ENCODE measurements at regions not wholly inside any gene's neighbourhood (a gene's known extent, or its start where the extent isn't known, plus 50 kb on each side); places are given as distances from the start of the nearest gene placed in this dataset.

DNA sequence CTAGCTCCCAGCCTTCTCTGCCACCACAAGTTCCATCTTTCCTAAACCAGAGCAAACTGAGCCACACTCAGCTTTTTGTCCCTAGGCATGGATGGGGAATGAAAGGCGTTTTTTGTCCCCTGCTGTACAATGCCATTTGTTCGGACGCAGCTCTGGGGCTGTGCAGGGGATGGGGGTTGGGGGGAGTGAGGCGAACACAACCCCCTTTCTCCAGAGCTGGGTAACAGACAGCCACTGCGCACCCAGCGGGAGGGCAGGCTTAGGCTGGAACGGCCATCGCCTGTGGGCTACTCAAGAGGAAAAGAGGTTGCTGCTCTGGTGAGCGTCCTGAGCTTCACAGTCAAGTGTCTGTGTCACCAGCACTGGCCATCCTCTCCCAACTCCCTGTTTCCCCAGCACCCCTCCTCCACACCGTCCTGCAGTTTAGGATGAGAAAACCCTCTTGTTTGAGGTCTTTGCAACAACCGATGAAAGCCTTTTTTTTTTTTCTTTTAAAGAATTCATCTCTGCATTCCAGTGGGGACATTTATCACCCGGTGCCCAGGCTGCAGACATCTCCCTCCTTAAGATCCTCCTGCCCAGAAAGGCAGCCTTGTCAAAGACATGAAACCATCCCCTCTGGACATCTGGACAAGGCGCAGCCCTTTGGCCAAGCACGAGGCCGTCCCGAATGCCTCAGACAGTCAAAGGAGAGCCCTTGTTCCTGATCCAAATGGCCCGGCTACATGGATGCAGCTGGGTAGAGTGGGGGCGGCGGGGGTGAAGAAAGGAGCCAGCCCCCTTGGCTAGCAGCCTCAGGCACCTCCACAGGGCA is 419.6 kb downstream of the BCOR start:
- TF ChIP-seq, protein P1, sequence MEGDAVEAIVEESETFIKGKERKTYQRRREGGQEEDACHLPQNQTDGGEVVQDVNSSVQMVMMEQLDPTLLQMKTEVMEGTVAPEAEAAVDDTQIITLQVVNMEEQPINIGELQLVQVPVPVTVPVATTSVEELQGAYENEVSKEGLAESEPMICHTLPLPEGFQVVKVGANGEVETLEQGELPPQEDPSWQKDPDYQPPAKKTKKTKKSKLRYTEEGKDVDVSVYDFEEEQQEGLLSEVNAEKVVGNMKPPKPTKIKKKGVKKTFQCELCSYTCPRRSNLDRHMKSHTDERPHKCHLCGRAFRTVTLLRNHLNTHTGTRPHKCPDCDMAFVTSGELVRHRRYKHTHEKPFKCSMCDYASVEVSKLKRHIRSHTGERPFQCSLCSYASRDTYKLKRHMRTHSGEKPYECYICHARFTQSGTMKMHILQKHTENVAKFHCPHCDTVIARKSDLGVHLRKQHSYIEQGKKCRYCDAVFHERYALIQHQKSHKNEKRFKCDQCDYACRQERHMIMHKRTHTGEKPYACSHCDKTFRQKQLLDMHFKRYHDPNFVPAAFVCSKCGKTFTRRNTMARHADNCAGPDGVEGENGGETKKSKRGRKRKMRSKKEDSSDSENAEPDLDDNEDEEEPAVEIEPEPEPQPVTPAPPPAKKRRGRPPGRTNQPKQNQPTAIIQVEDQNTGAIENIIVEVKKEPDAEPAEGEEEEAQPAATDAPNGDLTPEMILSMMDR (IDR thresholded peaks at IDR 0.05; ENCODE audit: low read depth, low read length, poor library complexity, severe bottlenecking) = no peak
- no peak for TF ChIP-seq EZH2phosphoT487 (IDR thresholded peaks at IDR 0.05; ENCODE audit: borderline replicate concordance, low read length)

Measured in DOHH2 (cell line).